B cell (primary cell): ENCODE measurements at regions not wholly inside any gene's neighbourhood (a gene's known extent, or its start where the extent isn't known, plus 50 kb on each side); places are given as distances from the start of the nearest gene placed in this dataset.

Experiments
- CTCF ChIP-seq: fragments of 200-600 bp; IDR thresholded peaks from one replicate; pipeline ENCODE4 v1.8.0; 2022; ENCODE audit warnings: antibody characterized with exemption, mild to moderate bottlenecking
- EZH2 ChIP-seq: IDR thresholded peaks from 2 replicates; pipeline ENCODE4 v1.6.1; 2012; ENCODE audit warnings: borderline replicate concordance, low read depth, mild to moderate bottlenecking, moderate library complexity, low read length; ENCODE audit not compliant: insufficient read depth, poor library complexity, severe bottlenecking

- TF ChIP-seq EZH2 (no peak), CTCF (no peak)
Measured at GRCh38 chr13:64272681-64273080, 2857.0 kb upstream of the PCDH20 start.
